Upper lobe of right lung (tissue), 1 donor: ENCODE measurements at regions not wholly inside any gene's neighbourhood (a gene's known extent, or its start where the extent isn't known, plus 50 kb on each side); places are given as distances from the start of the nearest gene placed in this dataset.
A peak's percentile ranks its signal among the peaks of the same experiment; 100 is the strongest.

ENCODE experiments used
- ATAC-seq: fragments of 200-7000 bp; cut with Tn5 transposase; one replicate; pipeline ENCODE4 v1.9.1; 2020; ENCODE audit warnings: mild to moderate bottlenecking, moderate library complexity
- DNase-seq: peaks from one replicate; pipeline ENCODE4 v3.0.0-alpha.2; 2020
- H3K27ac ChIP-seq: fragments of 200-600 bp; one replicate; pipeline ENCODE4 v1.8.0; 2022
- H3K27me3 ChIP-seq: fragments of 200-600 bp; one replicate; pipeline ENCODE4 v1.8.0; 2022; ENCODE audit warnings: mild to moderate bottlenecking
- H3K36me3 ChIP-seq: fragments of 200-600 bp; one replicate; pipeline ENCODE4 v1.8.0; 2022
- H3K4me1 ChIP-seq: fragments of 200-600 bp; one replicate; pipeline ENCODE4 v1.8.0; 2022
- H3K4me3 ChIP-seq: fragments of 200-600 bp; one replicate; pipeline ENCODE4 v1.8.0; 2022; ENCODE audit warnings: mild to moderate bottlenecking
- H3K9me3 ChIP-seq: fragments of 200-600 bp; one replicate; pipeline ENCODE4 v1.8.0; 2022
- intact Hi-C: fragments of 100-400 bp; cut with DNase I; formaldehyde crosslinking; loops from one replicate; pipeline ENCODE4 v1.11.0; 2022
- TF ChIP-seq, protein P1 (sequence below): fragments of 200-600 bp; IDR thresholded peaks from one replicate; pipeline ENCODE4 v1.8.0; 2022; ENCODE audit warnings: antibody characterized with exemption
- donor health status: DM: no; HTN: yes; CAD: no; lungs with severe emphysema.

DNA sequence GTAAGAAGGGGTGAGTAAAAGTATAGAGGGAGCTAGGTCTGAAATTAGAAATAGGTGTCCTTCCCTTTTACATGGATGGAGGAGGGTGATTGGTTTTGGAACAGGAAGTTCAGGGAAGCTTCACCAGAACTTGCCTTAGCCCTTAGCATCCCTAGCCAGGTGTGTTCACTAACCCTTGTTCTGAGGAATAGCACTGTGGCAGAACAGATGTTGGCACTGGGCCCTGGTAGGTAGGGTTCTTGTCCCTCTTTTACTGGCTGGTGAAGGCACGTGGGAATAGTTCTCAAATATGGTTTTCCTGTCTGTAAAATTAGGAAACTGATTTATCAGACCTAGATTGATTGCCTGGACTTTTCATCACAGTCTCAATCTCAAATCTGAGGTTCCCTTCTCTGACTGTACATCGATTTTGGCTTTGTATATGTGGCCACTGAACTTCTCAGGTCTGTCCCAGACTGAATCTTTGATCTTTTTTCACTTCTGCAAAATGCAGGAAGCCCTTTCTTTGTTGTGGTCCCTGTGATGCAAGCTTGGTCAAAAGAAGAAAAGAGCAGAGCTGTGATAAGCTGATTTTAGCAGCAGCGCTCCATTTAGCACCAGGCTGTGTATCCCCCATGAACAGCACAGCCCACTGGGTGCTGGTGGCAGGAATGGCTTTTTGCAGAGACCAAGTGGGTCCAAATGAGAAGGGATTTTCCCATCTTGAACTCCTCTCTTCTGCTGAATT, 86.2 kb upstream of the HTR2A start:
- H3K27me3 ChIP-seq: no peaks in the 10 kb centered on the region
- H3K9me3 ChIP-seq: no peaks in the 10 kb centered on the region
- no peak overlapping the region for H3K4me3 ChIP-seq
- DNase-seq (no peak), ATAC-seq (no peak)
- TF ChIP-seq, protein P1, sequence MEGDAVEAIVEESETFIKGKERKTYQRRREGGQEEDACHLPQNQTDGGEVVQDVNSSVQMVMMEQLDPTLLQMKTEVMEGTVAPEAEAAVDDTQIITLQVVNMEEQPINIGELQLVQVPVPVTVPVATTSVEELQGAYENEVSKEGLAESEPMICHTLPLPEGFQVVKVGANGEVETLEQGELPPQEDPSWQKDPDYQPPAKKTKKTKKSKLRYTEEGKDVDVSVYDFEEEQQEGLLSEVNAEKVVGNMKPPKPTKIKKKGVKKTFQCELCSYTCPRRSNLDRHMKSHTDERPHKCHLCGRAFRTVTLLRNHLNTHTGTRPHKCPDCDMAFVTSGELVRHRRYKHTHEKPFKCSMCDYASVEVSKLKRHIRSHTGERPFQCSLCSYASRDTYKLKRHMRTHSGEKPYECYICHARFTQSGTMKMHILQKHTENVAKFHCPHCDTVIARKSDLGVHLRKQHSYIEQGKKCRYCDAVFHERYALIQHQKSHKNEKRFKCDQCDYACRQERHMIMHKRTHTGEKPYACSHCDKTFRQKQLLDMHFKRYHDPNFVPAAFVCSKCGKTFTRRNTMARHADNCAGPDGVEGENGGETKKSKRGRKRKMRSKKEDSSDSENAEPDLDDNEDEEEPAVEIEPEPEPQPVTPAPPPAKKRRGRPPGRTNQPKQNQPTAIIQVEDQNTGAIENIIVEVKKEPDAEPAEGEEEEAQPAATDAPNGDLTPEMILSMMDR: no peak
- no peaks in the 10 kb centered on the region for H3K4me1 ChIP-seq
- intact Hi-C loops: no loop called here
- H3K27ac ChIP-seq: no peak overlapping the region
- no peaks in the 10 kb centered on the region for H3K36me3 ChIP-seq

DNA sequence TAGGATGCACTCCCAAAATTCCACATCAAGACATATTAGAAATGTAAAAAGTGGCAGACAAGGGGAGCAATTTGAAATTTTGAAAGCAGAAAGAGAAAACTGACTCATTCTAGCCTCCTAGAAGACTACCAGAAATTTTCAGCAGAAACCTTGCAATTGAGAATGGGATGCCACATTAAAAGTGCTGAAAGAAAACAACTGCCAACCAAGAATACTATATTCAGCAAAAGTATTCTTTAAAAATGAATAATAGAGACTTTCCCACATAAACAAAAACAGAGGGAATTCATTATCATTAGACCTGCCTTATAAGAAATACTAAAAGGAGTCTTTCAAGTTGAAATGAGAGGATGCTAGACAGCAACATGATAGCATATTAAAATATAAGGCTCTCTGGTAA, 78.3 kb upstream of the HTR2A start:
- TF ChIP-seq, protein P1: no peak
- DNase-seq (no peak), ATAC-seq (no peak)
- Histone ChIP-seq H3K4me1 (no peaks in the 10 kb centered on the region), H3K4me3 (no peak overlapping the region), H3K27me3 (no peaks in the 10 kb centered on the region), H3K36me3 (no peaks in the 10 kb centered on the region), H3K27ac (no peak overlapping the region), H3K9me3 (peaks cover 14% of the 10 kb centered on the region)
- intact Hi-C loops: no loop called here

DNA sequence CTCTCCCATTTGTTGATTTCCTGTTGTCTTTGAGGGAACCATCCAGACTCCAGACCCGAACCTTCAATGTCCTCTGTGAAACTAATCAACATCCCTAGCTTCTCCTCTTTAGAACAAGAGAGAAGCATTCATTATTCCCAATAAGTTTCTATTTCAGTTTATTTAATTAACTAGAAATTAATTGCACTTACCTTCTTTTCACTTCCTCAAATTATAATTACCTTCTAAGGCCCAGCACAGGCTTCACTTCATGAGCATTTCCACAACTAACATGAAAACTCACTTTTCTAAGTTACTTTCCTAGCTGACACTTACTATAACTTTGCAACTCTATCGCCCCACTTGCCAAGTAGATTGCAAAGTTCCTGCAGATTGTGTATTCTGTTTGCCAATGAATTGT, 71.6 kb upstream of the HTR2A start:
- TF ChIP-seq, protein P1: no peak
- H3K36me3 ChIP-seq: no peaks in the 10 kb centered on the region
- no peak for ATAC-seq
- no peak for DNase-seq
- H3K27ac ChIP-seq: no peak overlapping the region
- H3K4me1 ChIP-seq: no peaks in the 10 kb centered on the region
- no peaks in the 10 kb centered on the region for H3K27me3 ChIP-seq
- no peak overlapping the region for H3K4me3 ChIP-seq
- intact Hi-C loops: no loop called here
- H3K9me3 ChIP-seq: no peaks in the 10 kb centered on the region

DNA sequence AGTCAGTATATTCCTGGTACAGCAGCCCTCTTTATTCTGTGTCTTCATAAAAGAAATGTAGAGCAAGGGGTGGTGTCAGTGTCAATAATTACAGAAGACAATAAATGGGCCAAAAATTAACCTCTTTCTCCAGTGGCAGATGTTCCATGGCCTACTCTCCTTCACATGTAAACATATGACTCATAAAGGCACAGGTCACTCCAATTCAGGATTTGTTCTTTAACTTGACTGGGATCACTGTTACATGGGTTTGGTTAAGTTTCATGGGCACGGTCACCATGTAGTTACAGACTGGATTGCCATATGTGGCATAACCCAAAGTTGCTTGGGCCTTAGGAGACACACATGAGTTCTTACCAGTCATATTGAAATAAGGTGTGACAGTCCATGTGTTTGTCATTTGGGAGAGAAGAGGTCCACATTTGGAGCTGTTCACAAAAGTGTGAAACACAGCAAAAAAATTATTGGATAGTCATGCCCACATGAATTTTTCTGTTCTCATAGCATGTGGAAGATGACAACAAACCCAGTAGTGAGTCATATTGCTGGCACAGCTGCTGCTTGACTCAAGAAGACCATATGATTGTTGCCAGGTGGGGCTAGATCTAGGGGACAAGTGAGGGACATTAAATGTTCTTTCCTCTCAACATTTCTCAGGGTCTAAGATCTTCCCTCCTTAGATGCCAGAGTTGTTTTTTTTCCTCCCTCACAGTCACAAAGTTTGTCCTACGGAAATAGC, 68.1 kb upstream of the HTR2A start:
- H3K27me3 ChIP-seq: no peaks in the 10 kb centered on the region

DNA sequence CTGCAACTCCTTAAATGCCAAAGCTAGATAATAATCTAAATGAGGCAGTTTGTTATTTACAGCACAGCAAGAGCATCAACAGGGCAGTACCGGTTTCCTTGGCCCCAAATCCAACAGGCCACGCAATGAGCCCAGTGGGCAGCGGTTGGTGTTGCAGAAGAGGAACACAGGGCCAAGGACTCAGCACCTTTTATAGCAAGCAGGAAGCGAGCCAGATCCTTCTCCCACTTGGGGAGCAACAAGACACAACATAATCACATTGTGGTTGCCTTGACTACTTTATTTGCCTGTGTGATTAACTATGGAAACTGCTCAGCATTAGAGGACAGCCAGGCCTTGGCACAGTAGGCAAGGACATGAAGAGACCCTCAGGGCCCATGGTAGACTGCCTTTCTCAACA, 67.1 kb upstream of the HTR2A start:
- Histone ChIP-seq H3K4me1 (no peaks in the 10 kb centered on the region), H3K27ac (no peak overlapping the region), H3K4me3 (no peak overlapping the region), H3K27me3 (no peaks in the 10 kb centered on the region), H3K9me3 (no peaks in the 10 kb centered on the region), H3K36me3 (no peaks in the 10 kb centered on the region)
- ATAC-seq (peak; percentile 61), DNase-seq (peak; percentile 63)
- intact Hi-C loops: no loop called here
- TF ChIP-seq, protein P1: no peak

More for the DNA sequence above, 68.1 kb upstream of the HTR2A start:
- TF ChIP-seq, protein P1: no peak
- intact Hi-C loops: no loop called here
- DNase-seq (no peak), ATAC-seq (no peak)
- Histone ChIP-seq H3K4me3 (no peak overlapping the region), H3K27ac (no peak overlapping the region), H3K4me1 (no peaks in the 10 kb centered on the region), H3K36me3 (no peaks in the 10 kb centered on the region), H3K9me3 (no peaks in the 10 kb centered on the region)
